ENCODE measurements at regions not wholly inside any gene's neighbourhood (a gene's known extent, or its start where the extent isn't known, plus 50 kb on each side); places are given as distances from the start of the nearest gene placed in this dataset.

DNA sequence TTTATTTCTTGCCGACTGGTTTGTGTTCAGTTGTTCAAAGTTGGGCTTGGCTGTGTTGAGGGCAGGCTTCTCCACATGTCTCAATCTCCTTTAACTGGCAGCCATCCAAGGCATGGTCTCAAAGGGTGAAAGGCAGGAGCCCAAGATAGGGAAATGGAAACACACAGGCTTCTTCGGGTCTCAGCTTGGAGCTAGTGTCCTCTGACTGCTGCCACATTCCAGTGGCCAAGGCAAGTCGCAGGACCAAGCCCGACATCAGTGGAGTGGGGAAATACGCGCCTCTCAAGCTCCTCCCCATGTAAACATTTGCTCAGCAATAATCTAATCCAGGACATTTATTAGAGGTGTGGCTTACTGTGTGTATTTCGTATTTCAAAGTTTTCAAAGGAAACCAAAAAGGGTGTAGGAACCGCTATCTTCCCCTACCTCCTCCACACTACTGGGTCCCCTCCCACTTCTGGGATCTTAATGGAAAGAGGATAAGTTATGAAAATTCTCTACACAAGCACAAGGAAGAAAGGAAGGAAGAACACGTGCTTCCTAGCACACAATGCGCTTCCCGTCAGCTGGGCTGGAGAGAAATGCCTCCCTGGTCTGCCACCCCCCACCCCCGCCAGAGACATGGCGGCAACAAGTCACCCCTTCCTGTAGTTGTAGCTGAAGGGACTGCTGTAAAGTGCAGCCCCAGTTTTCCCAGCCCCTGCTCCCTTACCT is 181.7 kb downstream of the FAM43A start:
- TF ChIP-seq, protein P1, sequence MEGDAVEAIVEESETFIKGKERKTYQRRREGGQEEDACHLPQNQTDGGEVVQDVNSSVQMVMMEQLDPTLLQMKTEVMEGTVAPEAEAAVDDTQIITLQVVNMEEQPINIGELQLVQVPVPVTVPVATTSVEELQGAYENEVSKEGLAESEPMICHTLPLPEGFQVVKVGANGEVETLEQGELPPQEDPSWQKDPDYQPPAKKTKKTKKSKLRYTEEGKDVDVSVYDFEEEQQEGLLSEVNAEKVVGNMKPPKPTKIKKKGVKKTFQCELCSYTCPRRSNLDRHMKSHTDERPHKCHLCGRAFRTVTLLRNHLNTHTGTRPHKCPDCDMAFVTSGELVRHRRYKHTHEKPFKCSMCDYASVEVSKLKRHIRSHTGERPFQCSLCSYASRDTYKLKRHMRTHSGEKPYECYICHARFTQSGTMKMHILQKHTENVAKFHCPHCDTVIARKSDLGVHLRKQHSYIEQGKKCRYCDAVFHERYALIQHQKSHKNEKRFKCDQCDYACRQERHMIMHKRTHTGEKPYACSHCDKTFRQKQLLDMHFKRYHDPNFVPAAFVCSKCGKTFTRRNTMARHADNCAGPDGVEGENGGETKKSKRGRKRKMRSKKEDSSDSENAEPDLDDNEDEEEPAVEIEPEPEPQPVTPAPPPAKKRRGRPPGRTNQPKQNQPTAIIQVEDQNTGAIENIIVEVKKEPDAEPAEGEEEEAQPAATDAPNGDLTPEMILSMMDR (IDR thresholded peaks at IDR 0.05; ENCODE audit: low read depth, low read length, missing control alignments), result no peak
- H3K4me3 ChIP-seq (ENCODE audit: low read depth, low read length), result no peak overlapping the region
- no peak for DNase-seq (ENCODE audit: low read depth)

DNA sequence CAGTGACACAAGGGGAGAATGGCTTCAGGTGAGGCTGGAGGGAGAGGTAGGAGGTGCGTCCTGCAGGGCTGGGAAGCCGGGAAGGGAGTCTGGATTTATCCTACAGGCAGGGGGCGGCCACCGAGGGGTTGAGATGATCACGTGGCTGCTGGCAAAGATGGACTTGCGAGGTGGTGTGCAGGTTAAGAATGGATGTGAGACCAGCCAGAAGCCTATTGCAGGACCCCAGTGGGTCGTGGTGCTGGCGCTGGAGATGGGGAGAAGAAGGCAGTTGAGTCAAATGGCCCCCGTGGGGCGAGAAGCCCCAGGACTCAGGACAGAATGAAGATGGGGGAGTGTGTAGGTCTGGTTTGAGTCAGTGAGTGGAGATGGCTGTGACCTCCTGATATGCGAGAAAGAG is 183.1 kb downstream of the FAM43A start:
- TF ChIP-seq, protein P1 (IDR thresholded peaks at IDR 0.05; ENCODE audit: low read depth, low read length, missing control alignments), result no peak
- H3K4me3 ChIP-seq (ENCODE audit: low read depth, low read length), result no peak overlapping the region
- no peak for DNase-seq (ENCODE audit: low read depth)

DNA sequence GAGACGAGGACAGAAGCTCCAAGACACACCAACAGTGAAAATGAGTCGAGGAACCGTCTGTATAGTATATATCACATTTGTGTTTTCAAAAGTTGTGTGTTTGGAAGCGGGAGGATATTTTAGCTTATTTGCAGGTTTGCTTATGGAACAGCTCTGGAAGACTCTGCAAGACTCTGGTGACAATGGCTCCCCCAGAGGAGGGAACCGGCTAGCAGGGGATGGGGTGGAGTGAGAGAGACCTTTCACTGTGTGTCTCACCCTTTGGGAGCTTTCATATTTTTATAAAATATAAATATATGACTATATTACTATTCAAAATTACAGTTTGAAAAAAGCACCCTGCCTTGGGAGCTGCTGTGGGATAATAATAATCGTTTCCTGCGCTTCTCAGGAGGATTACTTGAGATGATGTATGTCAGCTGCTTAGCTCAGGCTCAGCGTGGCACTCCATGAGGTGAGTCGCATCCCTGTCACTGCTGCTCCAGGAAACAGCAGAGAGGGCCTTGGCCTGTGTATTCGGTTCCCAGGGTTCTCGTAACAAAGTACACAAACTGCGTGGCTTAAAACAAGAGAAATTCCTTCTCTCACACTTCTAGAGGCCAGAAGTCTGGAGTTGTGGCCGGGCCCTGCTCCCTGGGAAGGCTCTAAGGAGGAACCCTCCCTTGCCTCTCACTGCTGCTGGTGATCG is 183.9 kb downstream of the FAM43A start:
- TF ChIP-seq, protein P1 (IDR thresholded peaks at IDR 0.05; ENCODE audit: low read depth, low read length, missing control alignments), result peak; percentile 16
- DNase-seq (ENCODE audit: low read depth), result no peak

DNA sequence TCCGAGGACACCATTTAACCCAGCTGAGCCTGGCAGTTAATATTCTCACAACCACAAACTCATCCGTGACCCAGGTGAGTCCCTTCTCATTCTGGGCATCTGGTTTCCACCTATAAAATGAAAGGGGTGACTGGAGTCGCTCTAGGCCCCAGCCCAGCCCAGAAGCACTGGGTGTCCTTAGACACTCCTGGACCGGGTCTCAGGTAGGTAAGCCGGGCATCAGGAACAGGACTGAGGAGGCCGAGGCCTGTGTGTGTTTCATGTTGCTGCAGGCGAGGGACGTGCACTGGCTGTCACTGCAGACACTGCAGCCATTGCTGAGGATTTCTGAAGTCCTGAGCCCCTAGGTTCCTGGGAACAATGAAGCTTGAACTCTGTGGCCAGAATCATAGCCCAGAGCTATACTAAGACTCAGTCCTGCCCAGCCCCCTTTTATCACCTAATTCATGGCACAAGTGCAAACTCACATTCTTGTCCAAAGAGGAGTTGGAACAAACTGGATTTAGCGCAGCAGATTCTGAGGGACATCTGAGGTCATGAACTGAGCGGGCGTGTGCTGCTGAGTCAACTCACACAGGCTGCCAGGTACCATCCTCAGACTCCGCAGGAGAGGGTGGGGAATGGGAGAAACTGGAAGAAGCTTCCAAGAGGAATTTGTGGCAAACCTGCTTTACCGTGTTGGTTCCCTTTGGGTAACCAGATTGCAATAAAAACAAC is 184.9 kb downstream of the FAM43A start:
- no peak for DNase-seq (ENCODE audit: low read depth)
- TF ChIP-seq, protein P1 (IDR thresholded peaks at IDR 0.05; ENCODE audit: low read depth, low read length, missing control alignments), result no peak
- H3K4me3 ChIP-seq (ENCODE audit: low read depth, low read length), result no peak overlapping the region

More for the DNA sequence above, 183.9 kb downstream of the FAM43A start:
- no peak overlapping the region for H3K4me3 ChIP-seq (ENCODE audit: low read depth, low read length)

DNA sequence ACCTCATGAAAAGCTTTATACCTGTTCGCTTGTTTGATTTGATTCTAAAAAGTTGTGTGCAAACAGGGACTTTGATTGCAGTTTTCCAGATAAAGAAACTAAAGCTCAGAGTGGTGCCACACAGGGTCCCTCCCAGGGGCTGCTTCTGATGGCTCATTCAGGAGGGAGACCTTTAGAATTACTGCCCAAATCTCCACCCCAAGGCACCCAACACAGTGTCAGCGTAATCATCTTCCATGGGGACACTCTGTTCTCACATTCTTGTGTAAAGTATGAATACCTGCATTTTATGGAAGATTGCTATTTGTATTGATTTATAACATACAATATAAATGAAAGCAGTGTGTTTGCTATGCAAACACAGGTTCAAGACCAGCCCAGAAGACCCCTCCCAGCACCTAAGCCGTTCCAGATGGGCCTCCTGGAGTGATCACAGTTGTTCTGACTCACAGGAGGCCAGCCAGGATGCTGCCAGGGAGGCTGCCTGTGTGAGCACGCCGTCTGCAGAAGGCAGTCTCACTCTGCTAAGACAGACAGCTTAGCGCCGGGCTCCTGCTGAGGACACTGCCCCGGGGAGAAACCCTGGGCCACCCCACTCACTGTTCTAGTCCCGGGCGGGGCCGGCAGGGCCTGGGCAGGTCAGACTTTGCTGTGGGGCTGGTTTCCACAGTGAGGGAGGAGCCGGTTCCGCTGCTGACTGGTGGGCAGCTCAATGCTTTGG is 185.6 kb downstream of the FAM43A start:
- no peak overlapping the region for H3K4me3 ChIP-seq (ENCODE audit: low read depth, low read length)

More for the DNA sequence above, 185.6 kb downstream of the FAM43A start:
- DNase-seq (ENCODE audit: low read depth), result no peak
- TF ChIP-seq, protein P1 (IDR thresholded peaks at IDR 0.05; ENCODE audit: low read depth, low read length, missing control alignments), result no peak

Data from GM12864 (cell line).